GM18508 (cell line): ENCODE measurements at regions not wholly inside any gene's neighbourhood (a gene's known extent, or its start where the extent isn't known, plus 50 kb on each side); places are given as distances from the start of the nearest gene placed in this dataset.
"Not testable (repeated sequence)": the region's sequence is repeated elsewhere in the genome, so short reads cannot be mapped to it uniquely, and the experiment has no call there.

ENCODE experiments used
- ATAC-seq: cut with Tn5 transposase; IDR thresholded peaks from one replicate; pipeline ENCODE4 v1.9.1; 2021; ENCODE audit warnings: moderate number of reproducible peaks; ENCODE audit not compliant: insufficient read depth, unreplicated experiment

GRCh38 chr5:81830596-81830995 is 79.7 kb upstream of the SSBP2 start:
- no peak for ATAC-seq

DNA sequence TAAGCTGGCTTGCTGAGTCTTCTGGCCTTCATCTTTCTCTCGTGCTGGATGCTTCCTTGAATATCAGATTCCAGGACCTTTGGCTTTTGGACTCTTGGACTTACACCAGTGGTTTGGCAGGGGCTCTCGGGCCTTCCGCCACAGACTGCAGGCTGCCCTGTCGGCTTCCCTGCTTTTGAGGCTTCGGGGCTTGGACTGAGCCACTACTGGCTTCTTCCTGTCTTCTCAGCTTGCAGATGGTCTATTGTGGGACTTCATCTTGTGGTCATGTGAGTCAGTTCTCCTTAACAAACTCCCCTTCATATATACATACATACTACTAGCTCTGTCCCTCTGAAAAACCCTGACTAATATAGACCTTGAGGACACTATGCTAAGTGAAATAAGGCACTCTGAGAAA is 78.3 kb upstream of the SSBP2 start:
- no peak for ATAC-seq

DNA sequence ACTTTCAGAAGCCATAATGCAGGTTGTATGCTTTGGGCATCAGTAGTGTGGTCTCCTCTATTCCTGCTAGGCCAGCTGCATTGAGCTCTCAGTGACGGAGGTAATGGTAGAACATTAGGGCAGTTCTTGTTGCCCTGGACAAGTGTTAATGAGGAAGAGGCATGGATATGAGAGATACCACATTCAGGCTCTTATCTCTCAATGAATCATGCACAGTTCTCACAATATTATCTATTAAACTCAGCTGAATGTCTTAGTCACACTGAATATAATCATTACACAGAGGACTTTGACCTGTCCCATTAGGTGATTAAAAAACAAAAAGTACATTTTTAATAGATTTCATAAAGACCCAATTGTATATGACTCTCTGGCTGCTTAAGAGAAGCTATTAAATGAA is 76.6 kb upstream of the SSBP2 start:
- no peak for ATAC-seq

GRCh38 chr5:81826128-81826527 is 75.2 kb upstream of the SSBP2 start:
- no peak for ATAC-seq

GRCh38 chr5:81825237-81825636 is 74.3 kb upstream of the SSBP2 start:
- ATAC-seq: no peak

DNA sequence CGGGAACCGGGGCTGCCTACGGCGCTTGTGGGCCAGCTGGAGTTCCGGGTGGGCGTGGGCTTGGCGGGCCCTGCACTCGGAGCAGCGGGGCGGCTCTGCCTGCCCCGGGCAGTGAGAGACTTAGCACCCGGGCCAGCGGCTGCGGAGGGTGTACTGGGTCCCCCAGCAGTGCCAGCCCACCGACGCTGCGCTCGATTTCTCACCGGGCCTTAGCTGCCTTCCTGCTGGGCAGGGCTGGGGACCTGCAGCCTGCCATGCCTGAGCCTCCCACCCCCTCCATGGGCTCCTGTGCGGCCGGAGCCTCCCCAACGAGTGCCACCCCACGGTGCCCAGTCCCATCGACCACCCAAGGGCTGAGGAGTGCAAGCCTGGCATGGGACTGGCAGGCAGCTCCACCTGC is 72.8 kb upstream of the SSBP2 start:
- not testable (repeated sequence) for ATAC-seq

GRCh38 chr5:81820863-81821262 is 70.0 kb upstream of the SSBP2 start:
- no peak for ATAC-seq

- ATAC-seq: no peak
Observed at GRCh38 chr5:81820318-81820636, 69.4 kb upstream of the SSBP2 start.

GRCh38 chr5:81819556-81820317 is 68.8 kb upstream of the SSBP2 start:
- no peak for ATAC-seq

GRCh38 chr5:81817980-81818379 is 67.1 kb upstream of the SSBP2 start:
- no peak for ATAC-seq

DNA sequence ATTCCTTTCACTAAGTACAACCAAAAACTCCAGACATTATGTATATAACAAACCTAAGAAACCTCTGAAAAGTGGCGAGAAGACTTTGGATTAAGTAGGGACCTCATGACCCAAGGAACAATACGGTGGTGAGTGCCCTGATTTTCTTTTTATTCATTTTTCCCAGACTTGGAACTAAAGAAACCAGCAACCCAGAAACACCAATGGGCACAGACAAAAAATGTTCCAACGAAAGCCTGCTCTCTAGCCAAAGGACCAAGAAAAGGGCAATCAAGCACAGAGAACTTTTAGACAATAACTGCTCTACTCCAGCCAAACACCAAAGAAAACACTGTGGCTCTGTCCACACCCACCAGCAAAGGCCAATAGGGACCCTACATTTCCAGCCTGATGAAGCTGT is 66.2 kb upstream of the SSBP2 start:
- no peak for ATAC-seq

DNA sequence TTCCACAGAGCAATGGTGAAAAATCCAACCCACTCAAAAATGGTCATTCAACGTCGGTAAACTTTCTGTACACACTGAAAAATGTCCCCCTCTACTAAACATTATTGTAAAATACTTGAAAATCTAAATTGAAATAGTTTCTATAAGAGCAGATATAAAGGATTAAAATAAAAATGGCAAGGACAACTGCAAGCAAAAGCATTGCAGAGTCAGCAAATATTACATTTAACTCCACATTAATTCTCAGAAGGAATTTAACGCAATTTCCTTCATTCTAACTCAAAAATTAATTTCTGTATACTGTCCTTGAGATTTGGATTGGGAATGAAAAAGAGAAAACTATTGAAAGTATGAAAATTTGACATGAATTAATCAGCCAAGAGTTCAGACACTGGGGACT is 64.4 kb upstream of the SSBP2 start:
- ATAC-seq: no peak

DNA sequence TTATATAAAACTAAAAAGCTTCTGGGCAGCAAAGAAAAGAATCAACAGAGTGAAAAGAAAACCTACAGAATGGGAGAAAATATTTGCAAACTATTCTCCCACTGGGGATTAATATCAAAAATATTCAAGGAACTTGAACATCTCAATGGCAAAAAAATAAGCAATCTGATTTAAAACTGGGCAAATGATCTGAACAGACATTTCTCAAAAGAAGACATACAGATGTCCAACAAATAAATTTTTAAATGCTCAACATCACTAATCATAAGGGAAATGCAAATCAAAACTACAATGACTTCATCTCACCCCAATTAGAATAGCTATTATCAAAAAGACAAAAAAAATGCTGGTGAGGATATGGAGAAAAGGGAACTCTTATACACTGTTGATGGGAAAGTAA is 57.2 kb upstream of the SSBP2 start:
- no peak for ATAC-seq

GRCh38 chr5:81805086-81805485 is 54.2 kb upstream of the SSBP2 start:
- ATAC-seq: no peak

GRCh38 chr5:81803812-81804211 is 52.9 kb upstream of the SSBP2 start:
- no peak for ATAC-seq

DNA sequence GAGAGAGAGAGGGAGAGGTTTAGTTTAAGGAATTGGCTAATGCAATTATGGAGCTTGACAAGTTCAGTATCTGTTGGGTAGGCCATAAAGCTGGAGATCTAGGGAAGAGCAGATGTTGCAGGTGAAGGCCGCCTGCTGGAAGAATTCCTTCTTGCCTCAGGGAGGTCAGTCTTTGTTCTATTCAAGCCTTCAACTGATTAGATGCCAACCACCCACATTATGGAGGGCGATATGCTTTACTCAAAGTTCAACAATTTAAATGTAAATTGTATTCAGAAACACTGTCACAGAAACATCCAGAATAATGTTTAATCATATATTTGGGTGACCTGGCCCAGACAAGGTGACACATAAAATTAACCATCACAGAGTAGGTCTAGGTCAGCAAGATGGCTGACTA is 51.7 kb upstream of the SSBP2 start:
- ATAC-seq: no peak

- ATAC-seq: no peak
Observed at GRCh38 chr5:81802020-81802419, 51.1 kb upstream of the SSBP2 start.

GRCh38 chr5:81800797-81801196 is 49.9 kb upstream of the SSBP2 start:
- ATAC-seq: no peak
